GM23248 (cell line): ENCODE measurements at regions not wholly inside any gene's neighbourhood (a gene's known extent, or its start where the extent isn't known, plus 50 kb on each side); places are given as distances from the start of the nearest gene placed in this dataset.

Source experiments
- DNase-seq: peaks from one replicate; pipeline ENCODE4 v3.0.0-alpha.2; 2015
- H2AFZ ChIP-seq: fragments of 200-600 bp; sonication (generic); 2 replicates; pipeline ENCODE4 v1.6.1; 2016; ENCODE audit warnings: antibody characterized with exemption
- H3F3A ChIP-seq: fragments of 200-600 bp; sonication (generic); 2 replicates; pipeline ENCODE4 v1.6.1; 2016; ENCODE audit warnings: mild to moderate bottlenecking, antibody characterized with exemption, mixed run types; ENCODE audit not compliant: insufficient read depth
- H3K27ac ChIP-seq: fragments of 200-600 bp; sonication (generic); 2 replicates; pipeline ENCODE4 v1.5.1; 2016; ENCODE audit warnings: mild to moderate bottlenecking
- H3K27me3 ChIP-seq: fragments of 200-600 bp; sonication (generic); replicated peaks from 2 replicates; pipeline ENCODE4 v1.6.1; 2016; ENCODE audit warnings: mild to moderate bottlenecking; ENCODE audit not compliant: insufficient read depth
- H3K36me3 ChIP-seq: fragments of 200-600 bp; sonication (generic); 2 replicates; pipeline ENCODE4 v1.6.1; 2016; ENCODE audit warnings: low read depth, mild to moderate bottlenecking
- H3K4me1 ChIP-seq: fragments of 200-600 bp; sonication (generic); 2 replicates; pipeline ENCODE4 v1.6.1; 2016; ENCODE audit warnings: mild to moderate bottlenecking; ENCODE audit not compliant: insufficient read depth
- H3K4me2 ChIP-seq: fragments of 200-600 bp; sonication (generic); one replicate; pipeline ENCODE4 v1.6.1; 2016; ENCODE audit warnings: mild to moderate bottlenecking; ENCODE audit not compliant: unreplicated experiment
- H3K4me3 ChIP-seq: fragments of 200-600 bp; sonication (generic); 2 replicates; pipeline ENCODE4 v1.5.1; 2016; ENCODE audit warnings: mild to moderate bottlenecking
- H3K79me2 ChIP-seq: fragments of 200-600 bp; sonication (generic); 2 replicates; pipeline ENCODE4 v1.6.1; 2016; ENCODE audit warnings: mild to moderate bottlenecking; ENCODE audit not compliant: insufficient read depth
- H3K9ac ChIP-seq: fragments of 200-600 bp; sonication (generic); 2 replicates; pipeline ENCODE4 v1.6.1; 2016; ENCODE audit warnings: mild to moderate bottlenecking
- H3K9me2 ChIP-seq: fragments of 200-600 bp; sonication (generic); 2 replicates; pipeline ENCODE4 v1.6.1; 2016; ENCODE audit warnings: mixed run types, mild to moderate bottlenecking, moderate library complexity; ENCODE audit not compliant: insufficient read depth
- H3K9me3 ChIP-seq: fragments of 200-600 bp; sonication (generic); one replicate; pipeline ENCODE4 v1.6.1; 2017; ENCODE audit warnings: low read depth
- H4K20me1 ChIP-seq: fragments of 200-600 bp; sonication (generic); 2 replicates; pipeline ENCODE4 v1.6.0; 2016; ENCODE audit not compliant: insufficient read depth
- EZH2 ChIP-seq: fragments of 200-600 bp; sonication (generic); IDR thresholded peaks from 2 replicates; pipeline ENCODE4 v1.6.1; 2018; ENCODE audit warnings: antibody characterized with exemption, mild to moderate bottlenecking; ENCODE audit not compliant: insufficient read depth, poor library complexity, severe bottlenecking
- EZH2phosphoT487 ChIP-seq: fragments of 200-600 bp; sonication (generic); IDR thresholded peaks from 2 replicates; pipeline ENCODE4 v1.6.1; 2018; ENCODE audit warnings: antibody characterized with exemption, moderate library complexity, mild to moderate bottlenecking, low read depth; ENCODE audit not compliant: insufficient read depth
- WGBS, 2 experiments: methylation state at CpG; one replicate each; pipeline ENCODE4 v1.1.6; 2015 to 2017; ENCODE audit warnings: low lambda C conversion rate in 2 of 2, low coverage in 1 of 2; ENCODE audit errors: missing lambda C conversion rate in 2 of 2; 5-methylcytosine and 5-hydroxymethylcytosine counted together
- in situ Hi-C: fragments of 300-500 bp; cut with MboI; formaldehyde crosslinking; loops from 2 replicates; pipeline ENCODE4 v1.15.0; 2020

DNA sequence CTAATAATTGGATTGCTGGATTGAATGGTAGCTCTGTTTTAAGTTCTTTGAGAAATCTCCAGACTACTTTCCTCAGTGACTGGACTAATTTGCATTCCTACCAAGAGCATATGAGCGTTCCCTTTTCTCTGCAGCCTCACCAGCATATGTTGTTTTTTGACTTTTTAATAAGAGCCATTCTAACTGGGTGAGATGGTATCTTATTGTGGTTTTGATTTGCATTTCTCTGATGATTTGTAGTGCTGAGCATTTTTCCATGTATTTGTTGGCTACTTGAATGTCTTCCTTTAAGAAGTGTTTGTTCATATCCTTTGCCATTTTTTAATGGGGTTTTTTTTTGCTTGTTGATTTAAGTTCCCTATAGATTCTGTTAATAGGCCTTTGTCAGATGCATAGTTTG, 94.7 kb upstream of the AHI1 start:
- Histone ChIP-seq H3K9me3 (no peaks in the 10 kb centered on the region), H3K27me3 (no peaks in the 10 kb centered on the region), H3K9me2 (no peaks in the 10 kb centered on the region), H3K36me3 (no peaks in the 10 kb centered on the region), H3F3A (no peaks in the 10 kb centered on the region), H4K20me1 (no peaks in the 10 kb centered on the region), H3K4me3 (no peak overlapping the region), H3K4me1 (no peaks in the 10 kb centered on the region), H3K27ac (no peak overlapping the region), H3K79me2 (no peaks in the 10 kb centered on the region), H3K4me2 (no peak overlapping the region), H3K9ac (no peak overlapping the region), H2AFZ (no peak overlapping the region)
- WGBS, 2 experiments = 12 to 17% methylated on average over 1 of the region's 1 CpG
- TF ChIP-seq EZH2phosphoT487 (no peak), EZH2 (no peak)
- in situ Hi-C loops = no loop called here
- DNase-seq = no peak

DNA sequence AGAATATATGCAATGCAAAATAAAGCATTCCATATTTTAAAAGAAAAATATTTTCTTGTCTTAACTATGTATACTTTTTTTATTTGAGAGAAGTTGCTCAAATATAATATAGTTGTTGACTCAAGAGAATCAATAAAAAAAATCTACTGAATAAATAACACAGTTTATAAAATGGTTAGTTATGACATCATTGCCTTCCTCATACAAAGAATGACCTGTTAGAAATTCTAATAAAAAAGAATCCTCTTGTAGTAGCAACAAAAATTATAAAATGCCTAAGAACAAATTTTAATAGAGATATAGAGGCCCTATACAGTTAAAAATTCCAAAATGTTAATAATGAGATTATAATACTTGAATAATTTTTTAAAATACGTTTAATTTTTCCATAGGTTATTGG, 96.5 kb upstream of the AHI1 start:
- WGBS, 2 experiments = 62 to 65% methylated on average over 1 of the region's 1 CpG
- H3K4me2 ChIP-seq = no peak overlapping the region
- in situ Hi-C loops = no loop called here
- H3K9me2 ChIP-seq = no peaks in the 10 kb centered on the region
- H3K4me1 ChIP-seq = no peaks in the 10 kb centered on the region
- no peaks in the 10 kb centered on the region for H3K9me3 ChIP-seq
- DNase-seq = no peak
- H4K20me1 ChIP-seq = no peaks in the 10 kb centered on the region
- H3K9ac ChIP-seq = no peak overlapping the region
- H3K27ac ChIP-seq = no peak overlapping the region
- H2AFZ ChIP-seq = no peak overlapping the region
- H3K79me2 ChIP-seq = no peaks in the 10 kb centered on the region
- H3K4me3 ChIP-seq = no peak overlapping the region
- H3K36me3 ChIP-seq = no peaks in the 10 kb centered on the region
- no peaks in the 10 kb centered on the region for H3F3A ChIP-seq
- no peaks in the 10 kb centered on the region for H3K27me3 ChIP-seq
- TF ChIP-seq EZH2 = no peak
- TF ChIP-seq EZH2phosphoT487 = no peak

DNA sequence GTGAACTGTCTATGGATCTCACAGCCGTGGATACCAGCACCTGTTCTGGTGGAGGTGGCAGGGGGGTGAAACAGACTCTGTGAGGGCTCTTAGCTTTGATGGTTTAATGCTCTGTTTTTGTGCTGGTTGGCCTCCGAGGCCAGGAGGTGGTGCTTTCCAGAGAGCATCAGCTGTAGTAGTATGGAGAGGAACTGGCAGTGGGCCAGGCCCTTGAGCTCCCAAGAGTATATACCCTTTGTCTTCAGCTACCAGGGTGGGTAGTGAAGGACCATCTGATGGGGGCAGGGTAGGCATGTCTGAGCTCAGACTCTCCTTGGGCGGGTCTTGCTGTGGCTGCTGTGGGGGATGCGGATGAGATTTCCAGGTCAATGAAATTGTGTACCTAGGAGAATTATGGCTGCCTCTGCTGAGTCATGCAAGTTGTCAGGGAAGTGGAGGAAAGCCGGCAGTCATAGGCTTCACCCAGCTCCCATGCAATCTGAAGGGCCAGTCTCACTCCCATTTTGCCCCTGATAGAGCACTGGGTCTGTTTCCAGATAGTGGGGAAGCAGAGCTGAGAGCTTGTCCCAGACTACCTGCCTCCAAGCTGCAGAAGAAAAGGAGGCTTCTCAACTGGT, 102.7 kb upstream of the AHI1 start:
- Histone ChIP-seq H3F3A (no peaks in the 10 kb centered on the region), H3K4me2 (no peak overlapping the region), H4K20me1 (no peaks in the 10 kb centered on the region), H3K79me2 (no peaks in the 10 kb centered on the region), H3K9ac (no peak overlapping the region), H2AFZ (no peak overlapping the region), H3K27ac (no peak overlapping the region), H3K36me3 (no peaks in the 10 kb centered on the region), H3K9me2 (no peaks in the 10 kb centered on the region), H3K9me3 (no peaks in the 10 kb centered on the region), H3K27me3 (no peaks in the 10 kb centered on the region), H3K4me1 (no peaks in the 10 kb centered on the region), H3K4me3 (no peak overlapping the region)
- in situ Hi-C loops = no loop called here
- no peak for DNase-seq
- 63 to 78% methylated on average over 5 of the region's 5 CpGs for WGBS, 2 experiments
- TF ChIP-seq EZH2 (no peak), EZH2phosphoT487 (no peak)

DNA sequence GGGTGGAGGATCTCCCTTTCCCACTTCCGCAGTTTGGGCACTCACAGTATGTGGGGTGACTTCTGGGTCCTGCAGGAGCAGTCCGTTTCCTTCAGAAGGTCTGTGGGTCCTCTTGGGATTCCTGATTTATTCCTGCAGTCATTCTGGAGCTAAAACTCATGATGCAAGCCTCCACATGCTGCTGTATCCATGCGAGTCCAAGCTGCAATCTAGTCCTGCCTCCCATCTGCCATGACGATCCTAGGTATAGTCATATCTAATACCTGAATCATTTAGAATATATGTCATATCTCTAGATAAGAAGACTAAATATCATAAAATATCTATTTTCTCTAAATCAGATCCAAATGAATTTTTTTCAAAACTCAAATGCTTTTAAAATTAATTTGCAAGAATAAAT, 103.4 kb upstream of the AHI1 start:
- in situ Hi-C loops = no loop called here
- Histone ChIP-seq H2AFZ (no peak overlapping the region), H3K4me2 (no peak overlapping the region), H3K79me2 (no peaks in the 10 kb centered on the region), H3K4me3 (no peak overlapping the region), H3K4me1 (no peaks in the 10 kb centered on the region), H3K9ac (no peak overlapping the region), H3K36me3 (no peaks in the 10 kb centered on the region), H3K27me3 (no peaks in the 10 kb centered on the region), H3K9me2 (no peaks in the 10 kb centered on the region), H3F3A (no peaks in the 10 kb centered on the region), H3K9me3 (no peaks in the 10 kb centered on the region), H4K20me1 (no peaks in the 10 kb centered on the region), H3K27ac (no peak overlapping the region)
- DNase-seq = no peak
- TF ChIP-seq EZH2 (no peak), EZH2phosphoT487 (no peak)
- 73% methylated on average over 4 of the region's 4 CpGs for WGBS, 2 experiments

DNA sequence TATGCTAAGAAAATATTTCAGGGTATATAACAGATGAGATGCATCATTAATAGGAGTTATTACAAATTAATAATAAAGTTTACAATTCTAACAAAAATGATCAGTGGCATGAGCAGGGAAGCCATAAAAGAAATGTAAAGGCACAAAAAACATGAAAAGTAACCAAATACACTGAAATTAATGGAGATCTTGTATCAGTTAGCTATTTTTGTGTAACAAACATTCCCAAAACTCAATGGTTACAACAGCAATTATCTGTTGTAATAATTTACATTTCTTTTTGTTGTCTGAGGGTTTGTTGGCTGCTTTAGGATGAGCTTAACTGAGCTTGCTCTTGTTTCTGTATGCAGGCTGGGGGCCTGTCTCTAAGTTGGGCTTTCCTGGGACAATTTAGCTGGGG, 104.3 kb upstream of the AHI1 start:
- Histone ChIP-seq H3K4me3 (no peak overlapping the region), H3K4me1 (no peaks in the 10 kb centered on the region), H3K9me2 (no peaks in the 10 kb centered on the region), H3K27ac (no peak overlapping the region), H3K79me2 (no peaks in the 10 kb centered on the region), H3K36me3 (no peaks in the 10 kb centered on the region), H3K9ac (no peak overlapping the region), H3K9me3 (no peaks in the 10 kb centered on the region), H2AFZ (no peak overlapping the region), H3K4me2 (no peak overlapping the region), H3F3A (no peaks in the 10 kb centered on the region), H3K27me3 (no peaks in the 10 kb centered on the region), H4K20me1 (no peaks in the 10 kb centered on the region)
- in situ Hi-C loops = no loop called here
- TF ChIP-seq EZH2 (no peak), EZH2phosphoT487 (no peak)
- DNase-seq = no peak
